IMR-90 (cell line): ENCODE measurements at regions not wholly inside any gene's neighbourhood (a gene's known extent, or its start where the extent isn't known, plus 50 kb on each side); places are given as distances from the start of the nearest gene placed in this dataset.

ENCODE experiments used
- CEBPB ChIP-seq: IDR thresholded peaks from 2 replicates; pipeline ENCODE4 v1.6.1; 2012; ENCODE audit warnings: low read depth, low read length, improper control_type of control experiment
- FOS ChIP-seq: fragments of 150-350 bp; IDR thresholded peaks from 2 replicates; pipeline ENCODE4 v1.6.1; 2016; ENCODE audit warnings: low read depth, low read length
- MAFK ChIP-seq: IDR thresholded peaks from 2 replicates; pipeline ENCODE4 v1.6.1; 2012; ENCODE audit warnings: low read depth, low read length, improper control_type of control experiment
- MAZ ChIP-seq: IDR thresholded peaks from 2 replicates; pipeline ENCODE4 v1.6.1; 2012; ENCODE audit warnings: low read depth, mild to moderate bottlenecking, low read length, improper control_type of control experiment, moderate library complexity, borderline replicate concordance
- NFE2L2 ChIP-seq: fragments of 150-350 bp; IDR thresholded peaks from 2 replicates; pipeline ENCODE4 v1.6.1; 2016; ENCODE audit warnings: low read depth, mild to moderate bottlenecking, low read length
- POLR2A ChIP-seq: IDR thresholded peaks from 2 replicates; pipeline ENCODE4 v1.6.1; 2012; ENCODE audit warnings: mild to moderate bottlenecking, low read depth, low read length
- RAD21 ChIP-seq: IDR thresholded peaks from 2 replicates; pipeline ENCODE4 v1.6.1; 2012; ENCODE audit warnings: low read length, improper control_type of control experiment
- RCOR1 ChIP-seq: IDR thresholded peaks from 2 replicates; pipeline ENCODE4 v1.6.1; 2012; ENCODE audit warnings: mild to moderate bottlenecking, low read length, improper control_type of control experiment; ENCODE audit not compliant: insufficient replicate concordance
- SMC3 ChIP-seq: fragments of 150-350 bp; IDR thresholded peaks from 2 replicates; pipeline ENCODE4 v1.6.1; 2016; ENCODE audit warnings: low read depth, mild to moderate bottlenecking, antibody characterized with exemption, low read length, moderate library complexity
- USF2 ChIP-seq: fragments of 150-350 bp; IDR thresholded peaks from 2 replicates; pipeline ENCODE4 v1.6.1; 2017; ENCODE audit warnings: mild to moderate bottlenecking, antibody characterized with exemption, low read length, low read depth
- TF ChIP-seq, protein P1 (sequence below): conservative IDR thresholded peaks from 2 replicates; pipeline ENCODE4 v1.5.1; 2012; ENCODE audit warnings: mild to moderate bottlenecking, low read depth, low read length, improper control_type of control experiment
- TF ChIP-seq, protein P2 (sequence below): fragments of 150-350 bp; IDR thresholded peaks from 2 replicates; pipeline ENCODE4 v1.6.1; 2016; ENCODE audit warnings: low read depth, mild to moderate bottlenecking, low read length, moderate library complexity, borderline replicate concordance

GRCh38 chr15:31211353-31211752 lies 109.8 kb upstream of the TRPM1 start:
- TF ChIP-seq NFE2L2 (no peak), RCOR1 (no peak), POLR2A (no peak), USF2 (no peak), RAD21 (no peak), CEBPB (no peak), SMC3 (no peak), MAZ (no peak), MAFK (no peak), FOS (no peak)
- TF ChIP-seq, protein P1, sequence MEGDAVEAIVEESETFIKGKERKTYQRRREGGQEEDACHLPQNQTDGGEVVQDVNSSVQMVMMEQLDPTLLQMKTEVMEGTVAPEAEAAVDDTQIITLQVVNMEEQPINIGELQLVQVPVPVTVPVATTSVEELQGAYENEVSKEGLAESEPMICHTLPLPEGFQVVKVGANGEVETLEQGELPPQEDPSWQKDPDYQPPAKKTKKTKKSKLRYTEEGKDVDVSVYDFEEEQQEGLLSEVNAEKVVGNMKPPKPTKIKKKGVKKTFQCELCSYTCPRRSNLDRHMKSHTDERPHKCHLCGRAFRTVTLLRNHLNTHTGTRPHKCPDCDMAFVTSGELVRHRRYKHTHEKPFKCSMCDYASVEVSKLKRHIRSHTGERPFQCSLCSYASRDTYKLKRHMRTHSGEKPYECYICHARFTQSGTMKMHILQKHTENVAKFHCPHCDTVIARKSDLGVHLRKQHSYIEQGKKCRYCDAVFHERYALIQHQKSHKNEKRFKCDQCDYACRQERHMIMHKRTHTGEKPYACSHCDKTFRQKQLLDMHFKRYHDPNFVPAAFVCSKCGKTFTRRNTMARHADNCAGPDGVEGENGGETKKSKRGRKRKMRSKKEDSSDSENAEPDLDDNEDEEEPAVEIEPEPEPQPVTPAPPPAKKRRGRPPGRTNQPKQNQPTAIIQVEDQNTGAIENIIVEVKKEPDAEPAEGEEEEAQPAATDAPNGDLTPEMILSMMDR, result no peak
- TF ChIP-seq, protein P2, sequence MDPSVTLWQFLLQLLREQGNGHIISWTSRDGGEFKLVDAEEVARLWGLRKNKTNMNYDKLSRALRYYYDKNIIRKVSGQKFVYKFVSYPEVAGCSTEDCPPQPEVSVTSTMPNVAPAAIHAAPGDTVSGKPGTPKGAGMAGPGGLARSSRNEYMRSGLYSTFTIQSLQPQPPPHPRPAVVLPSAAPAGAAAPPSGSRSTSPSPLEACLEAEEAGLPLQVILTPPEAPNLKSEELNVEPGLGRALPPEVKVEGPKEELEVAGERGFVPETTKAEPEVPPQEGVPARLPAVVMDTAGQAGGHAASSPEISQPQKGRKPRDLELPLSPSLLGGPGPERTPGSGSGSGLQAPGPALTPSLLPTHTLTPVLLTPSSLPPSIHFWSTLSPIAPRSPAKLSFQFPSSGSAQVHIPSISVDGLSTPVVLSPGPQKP, result no peak
